H9 (cell line): ENCODE measurements at regions not wholly inside any gene's neighbourhood (a gene's known extent, or its start where the extent isn't known, plus 50 kb on each side); places are given as distances from the start of the nearest gene placed in this dataset.

Experiments
- DNase-seq: peaks from one replicate; pipeline ENCODE4 v3.0.0-alpha.2; 2017
- H2AFZ ChIP-seq: one replicate; pipeline ENCODE4 v1.6.1; 2013; ENCODE audit warnings: mild to moderate bottlenecking, low read length, control low read depth, moderate library complexity
- H2AK5ac ChIP-seq: 2 replicates; pipeline ENCODE4 v1.6.1; 2013; ENCODE audit warnings: low read length, control low read depth, mixed read lengths; ENCODE audit not compliant: insufficient read length
- H2BK120ac ChIP-seq: one replicate; pipeline ENCODE4 v1.6.1; 2013; ENCODE audit warnings: low read depth, mild to moderate bottlenecking, low read length, control low read depth, inconsistent platforms; ENCODE audit not compliant: poor library complexity, severe bottlenecking
- H2BK12ac ChIP-seq: 2 replicates; pipeline ENCODE4 v1.6.1; 2013; ENCODE audit warnings: low read length, control low read depth, mixed read lengths, low read depth; ENCODE audit not compliant: insufficient read length
- H2BK15ac ChIP-seq: 2 replicates; pipeline ENCODE4 v1.6.1; 2013; ENCODE audit warnings: low read depth, low read length, control low read depth
- H2BK20ac ChIP-seq: one replicate; pipeline ENCODE4 v1.6.1; 2013; ENCODE audit warnings: low read depth, mild to moderate bottlenecking, low read length, control low read depth, inconsistent platforms; ENCODE audit not compliant: poor library complexity, severe bottlenecking
- H2BK5ac ChIP-seq: 2 replicates; pipeline ENCODE4 v1.6.1; 2013; ENCODE audit warnings: low read length, control low read depth, mixed read lengths; ENCODE audit not compliant: insufficient read length
- H3K14ac ChIP-seq: 2 replicates; pipeline ENCODE4 v1.6.1; 2013; ENCODE audit warnings: low read length, control low read depth; ENCODE audit not compliant: insufficient read depth
- H3K18ac ChIP-seq: 2 replicates; pipeline ENCODE4 v1.6.1; 2013; ENCODE audit warnings: low read depth, mild to moderate bottlenecking, mixed read lengths, low read length, control low read depth; ENCODE audit not compliant: insufficient read length
- H3K23ac ChIP-seq: 2 replicates; pipeline ENCODE4 v1.6.1; 2013; ENCODE audit warnings: low read length, control low read depth, mixed read lengths, low read depth; ENCODE audit not compliant: insufficient read length
- H3K23me2 ChIP-seq: 2 replicates; pipeline ENCODE4 v1.6.1; 2013; ENCODE audit warnings: low read depth, mild to moderate bottlenecking, mixed read lengths, low read length, control low read depth; ENCODE audit not compliant: insufficient read length, poor library complexity, severe bottlenecking
- H3K27ac ChIP-seq: 2 replicates; pipeline ENCODE4 v1.5.1; 2013; ENCODE audit warnings: low read length, control low read depth, mixed read lengths, low read depth; ENCODE audit not compliant: insufficient read length
- H3K27me3 ChIP-seq: 2 replicates; pipeline ENCODE4 v1.6.1; 2013; ENCODE audit warnings: low read length, control low read depth, inconsistent platforms; ENCODE audit not compliant: insufficient read depth
- H3K4ac ChIP-seq: 2 replicates; pipeline ENCODE4 v1.6.1; 2013; ENCODE audit warnings: low read depth, mild to moderate bottlenecking, control low read depth, inconsistent platforms, low read length, moderate library complexity
- H3K4me1 ChIP-seq: 2 replicates; pipeline ENCODE4 v1.6.1; 2013; ENCODE audit warnings: low read length, control low read depth, inconsistent platforms; ENCODE audit not compliant: insufficient read depth
- H3K4me2 ChIP-seq: 2 replicates; pipeline ENCODE4 v1.6.1; 2013; ENCODE audit warnings: low read length, control low read depth, mixed read lengths; ENCODE audit not compliant: insufficient read length, insufficient read depth
- H3K56ac ChIP-seq: 2 replicates; pipeline ENCODE4 v1.6.1; 2013; ENCODE audit warnings: low read depth, mild to moderate bottlenecking, mixed read lengths, low read length, control low read depth; ENCODE audit not compliant: insufficient read length
- H3K79me1 ChIP-seq: 2 replicates; pipeline ENCODE4 v1.6.1; 2013; ENCODE audit warnings: low read depth, mild to moderate bottlenecking, moderate library complexity, low read length, control low read depth, inconsistent platforms; ENCODE audit not compliant: insufficient read depth, poor library complexity, severe bottlenecking
- H3K79me2 ChIP-seq: 2 replicates; pipeline ENCODE4 v1.6.1; 2013; ENCODE audit warnings: low read length, control low read depth, inconsistent platforms; ENCODE audit not compliant: insufficient read depth
- H3K9ac ChIP-seq: 2 replicates; pipeline ENCODE4 v1.6.1; 2013; ENCODE audit warnings: low read length, control low read depth, mixed read lengths; ENCODE audit not compliant: insufficient read length; ENCODE audit errors: extremely low read depth
- H3K9me3 ChIP-seq: one replicate; pipeline ENCODE4 v1.6.1; 2013; ENCODE audit warnings: low read depth, low read length, inconsistent platforms; ENCODE audit not compliant: control insufficient read depth
- H3T11ph ChIP-seq: one replicate; pipeline ENCODE4 v1.6.1; 2013; ENCODE audit warnings: mild to moderate bottlenecking, low read length, control low read depth, inconsistent platforms
- H4K20me1 ChIP-seq: one replicate; pipeline ENCODE4 v1.6.1; 2013; ENCODE audit not compliant: control insufficient read depth, insufficient read length, insufficient read depth
- H4K5ac ChIP-seq: 2 replicates; pipeline ENCODE4 v1.6.1; 2013; ENCODE audit warnings: low read depth, mild to moderate bottlenecking, mixed read lengths, low read length, control low read depth; ENCODE audit not compliant: insufficient read length
- H4K8ac ChIP-seq: replicated peaks from 2 replicates; pipeline ENCODE4 v1.6.1; 2013; ENCODE audit warnings: low read length, control low read depth, mixed read lengths, low read depth; ENCODE audit not compliant: insufficient read length
- H4K91ac ChIP-seq: 2 replicates; pipeline ENCODE4 v1.6.1; 2013; ENCODE audit warnings: low read depth, mild to moderate bottlenecking, moderate library complexity, mixed read lengths, low read length, control low read depth; ENCODE audit not compliant: insufficient read length
- H3K27ac Mint-ChIP-seq, 3 experiments: 2 replicates in 2 of 3; 3 replicates in 1 of 3; pipeline ENCODE4 v1.8.0; 2020 to 2021; ENCODE audit warnings: mixed read lengths in 3 of 3, mild to moderate bottlenecking in 1 of 3, moderate library complexity in 1 of 3
- H3K27me3 Mint-ChIP-seq: 2 replicates; pipeline ENCODE4 v1.8.0; 2021; ENCODE audit warnings: low read depth, mild to moderate bottlenecking, moderate library complexity, mixed read lengths
- H3K36me3 Mint-ChIP-seq, 3 experiments: 2 replicates in 2 of 3; 3 replicates in 1 of 3; pipeline ENCODE4 v1.8.0; 2020 to 2021; ENCODE audit warnings: low read depth in 3 of 3, mixed read lengths in 3 of 3; ENCODE audit not compliant: insufficient read depth in 1 of 3
- H3K4me1 Mint-ChIP-seq, 2 experiments: 2 replicates each; pipeline ENCODE4 v1.8.0; 2020; ENCODE audit warnings: mixed read lengths in 2 of 2
- H3K4me3 Mint-ChIP-seq, 2 experiments: 2 replicates in 1 of 2; 3 replicates in 1 of 2; pipeline ENCODE4 v1.8.0; 2020 to 2021; ENCODE audit warnings: mild to moderate bottlenecking in 2 of 2, mixed read lengths in 2 of 2, moderate library complexity in 1 of 2
- H3K9me3 Mint-ChIP-seq, 2 experiments: 2 replicates in 1 of 2; 3 replicates in 1 of 2; pipeline ENCODE4 v1.8.0; 2020; ENCODE audit warnings: mild to moderate bottlenecking in 2 of 2, mixed read lengths in 2 of 2, moderate library complexity in 1 of 2
- CTCF ChIP-seq: fragments of 200-600 bp; sonication (generic); conservative IDR thresholded peaks from 3 replicates; pipeline ENCODE4 v1.8.0; 2021; ENCODE audit warnings: antibody characterized with exemption, mild to moderate bottlenecking
- WGBS: extraction: QIAGEN DNeasy Blood & Tissue Kit; methylation state at CpG from one replicate; pipeline ENCODE4 v1.1.7; 2013; ENCODE audit warnings: missing lambda C conversion rate, low lambda C conversion rate, mixed read lengths; ENCODE audit not compliant: insufficient read length; ENCODE audit errors: extremely low coverage; 5-methylcytosine and 5-hydroxymethylcytosine counted together

GRCh38 chr6:51386347-51386836 is 567.7 kb downstream of the TFAP2B start:
- Histone ChIP-seq H2AK5ac (no peak overlapping the region), H3K27ac (no peak overlapping the region), H4K5ac (no peak overlapping the region), H3K9ac (no peak overlapping the region), H3K79me1 (no peaks in the 10 kb centered on the region), H2AFZ (no peak overlapping the region), H3T11ph (no peak overlapping the region), H3K4me1 (no peaks in the 10 kb centered on the region), H3K4me2 (no peak overlapping the region), H2BK5ac (no peak overlapping the region), H4K91ac (no peak overlapping the region), H3K27me3 (no peaks in the 10 kb centered on the region), H2BK12ac (no peak overlapping the region), H3K23ac (no peak overlapping the region), H2BK20ac (no peak overlapping the region), H2BK120ac (no peak overlapping the region), H3K18ac (no peak overlapping the region), H4K20me1 (no peaks in the 10 kb centered on the region), H2BK15ac (no peak overlapping the region), H3K14ac (no peak overlapping the region), H3K79me2 (no peaks in the 10 kb centered on the region), H3K23me2 (no peaks in the 10 kb centered on the region), H4K8ac (no peak overlapping the region), H3K4ac (no peak overlapping the region), H3K56ac (no peak overlapping the region), H3K9me3 (no peaks in the 10 kb centered on the region)
- no peaks in the 10 kb centered on the region for H3K27me3 Mint-ChIP-seq
- no peak for TF ChIP-seq CTCF
- H3K4me3 Mint-ChIP-seq, result no peak overlapping the region
- H3K4me1 Mint-ChIP-seq, result peaks cover 0 to 6% of the 10 kb centered on the region in 2 experiments; a peak in 3 of 4 replicates
- WGBS, result no CpG with 5 or more reads among the region's 3 CpGs
- H3K27ac Mint-ChIP-seq, result no peak overlapping the region
- peaks cover 0 to 4% of the 10 kb centered on the region in 2 experiments; a peak in 1 of 5 replicates for H3K9me3 Mint-ChIP-seq
- no peaks in the 10 kb centered on the region for H3K36me3 Mint-ChIP-seq
- DNase-seq, result no peak
